GM12865 (cell line): ENCODE measurements at regions not wholly inside any gene's neighbourhood (a gene's known extent, or its start where the extent isn't known, plus 50 kb on each side); places are given as distances from the start of the nearest gene placed in this dataset.

Source experiments
- DNase-seq: peaks from one replicate; pipeline ENCODE4 v3.0.0; 2010; ENCODE audit warnings: low read depth
- H3K4me3 ChIP-seq: 2 replicates; pipeline ENCODE4 v1.5.1; 2011; ENCODE audit warnings: mild to moderate bottlenecking, low read depth, low read length, control low read depth
- CTCF ChIP-seq: IDR thresholded peaks from 2 replicates; pipeline ENCODE4 v1.5.1; 2011; ENCODE audit warnings: low read length, control low read depth, low read depth, inconsistent platforms; ENCODE audit not compliant: insufficient read depth; ENCODE audit errors: missing control alignments

GRCh38 chr18:26794230-26795101 is 71.0 kb downstream of the AQP4 start:
- no peak for TF ChIP-seq CTCF
- DNase-seq, result no peak

GRCh38 chr18:26792661-26793060 is 72.8 kb downstream of the AQP4 start:
- TF ChIP-seq CTCF, result no peak
- no peak overlapping the region for H3K4me3 ChIP-seq
- no peak for DNase-seq

More at GRCh38 chr18:26794230-26795101, 71.0 kb downstream of the AQP4 start:
- H3K4me3 ChIP-seq, result no peak overlapping the region

GRCh38 chr18:26791676-26792075 is 73.8 kb downstream of the AQP4 start:
- DNase-seq, result no peak
- TF ChIP-seq CTCF, result no peak
- no peak overlapping the region for H3K4me3 ChIP-seq

DNA sequence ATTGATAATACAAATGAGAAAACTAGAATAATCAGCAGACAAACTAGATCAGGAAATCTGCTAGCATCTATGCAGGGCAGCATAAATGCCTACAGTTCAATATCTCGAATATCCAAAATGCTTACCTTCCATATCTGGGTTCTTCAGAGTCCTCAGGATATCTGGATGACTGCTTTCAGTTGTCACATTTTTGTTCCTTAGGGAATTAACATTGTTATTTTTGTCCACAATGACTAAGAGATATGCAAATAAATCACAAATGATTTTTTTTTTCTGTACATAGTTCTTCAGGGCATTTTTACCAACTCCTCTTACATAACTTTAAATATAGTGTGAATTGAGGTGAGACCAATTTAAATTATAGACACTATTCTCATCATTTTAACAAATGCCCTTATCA is 80.9 kb downstream of the AQP4 start:
- no peak overlapping the region for H3K4me3 ChIP-seq
- no peak for DNase-seq
- TF ChIP-seq CTCF, result no peak

DNA sequence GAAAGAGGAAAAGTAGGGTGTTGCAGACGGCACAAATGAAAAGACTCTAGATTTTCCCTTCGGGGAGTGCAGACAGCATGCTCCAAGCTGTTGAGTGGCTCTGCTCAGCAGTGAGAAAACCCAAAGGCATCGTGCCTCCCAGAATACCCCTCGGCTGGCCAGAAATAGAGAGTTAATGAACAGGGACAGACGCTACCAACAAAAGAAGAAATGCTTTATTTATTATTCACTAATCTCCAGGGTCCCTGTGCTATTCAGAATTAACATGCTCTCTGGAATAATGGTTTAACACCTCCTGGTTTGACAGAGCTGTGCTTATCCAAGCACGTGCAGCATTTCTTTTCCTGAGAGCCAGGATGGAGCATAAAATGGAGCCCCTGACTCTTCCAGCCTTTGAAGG is 82.3 kb downstream of the AQP4 start:
- no peak overlapping the region for H3K4me3 ChIP-seq
- DNase-seq, result no peak

DNA sequence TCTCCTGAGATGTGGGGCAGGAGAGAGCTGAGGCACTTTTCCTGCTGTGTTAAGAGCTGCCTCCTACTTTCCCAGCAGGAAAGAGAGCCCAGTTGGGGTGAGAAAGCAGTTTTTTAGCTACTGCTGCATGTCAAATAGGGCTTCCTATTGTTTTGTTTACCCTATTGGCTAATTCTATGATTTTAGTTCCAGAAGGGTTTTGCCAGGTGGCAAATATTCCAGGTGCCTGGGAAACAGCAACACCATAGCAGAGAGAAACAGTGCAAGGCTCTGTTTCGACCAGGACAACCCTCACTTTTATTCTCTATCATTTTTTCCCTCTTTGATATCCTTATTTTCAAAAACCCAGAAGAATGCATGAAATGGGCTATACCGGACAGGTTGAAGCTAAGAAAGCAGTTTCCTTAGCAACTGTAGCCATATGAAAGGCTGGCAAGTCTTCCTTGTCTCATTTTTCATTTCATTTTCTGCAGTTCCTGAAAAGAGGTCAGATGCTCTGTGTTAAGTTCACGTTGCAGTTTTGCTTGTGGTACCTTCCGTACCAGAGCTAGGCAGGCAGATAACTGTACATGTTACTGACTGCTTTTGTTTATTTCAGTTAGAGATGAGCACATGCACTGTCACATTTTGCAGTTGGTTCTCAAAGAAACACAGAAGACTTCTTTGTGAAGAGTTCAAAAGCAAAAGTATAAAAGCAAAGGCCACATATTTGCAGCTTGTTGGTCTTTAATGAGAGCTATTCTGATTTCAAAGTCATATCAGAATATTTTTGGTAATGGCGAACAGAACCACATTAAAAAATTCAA is 84.8 kb downstream of the AQP4 start:
- H3K4me3 ChIP-seq, result no peak overlapping the region
- DNase-seq, result peak; percentile 38
- TF ChIP-seq CTCF, result no peak

More for the DNA sequence above, 82.3 kb downstream of the AQP4 start:
- TF ChIP-seq CTCF, result no peak

DNA sequence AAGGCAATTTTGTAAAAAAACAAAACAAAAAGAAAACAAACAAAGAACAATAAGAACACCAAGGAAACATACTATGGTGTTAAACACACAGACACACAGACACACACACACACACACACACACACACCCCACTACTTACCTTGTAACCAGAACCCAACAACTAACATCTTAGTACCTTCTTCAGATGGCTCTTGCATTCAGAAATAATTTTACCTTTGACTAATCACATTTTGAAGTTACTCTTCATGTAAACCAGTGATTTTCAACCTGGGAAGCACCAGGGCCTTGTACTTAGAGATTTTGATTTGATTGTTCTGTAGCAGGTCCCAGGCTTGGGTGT is 87.5 kb downstream of the AQP4 start:
- TF ChIP-seq CTCF, result no peak
- DNase-seq, result no peak
- H3K4me3 ChIP-seq, result no peak overlapping the region
